GM21515 (cell line): ENCODE measurements at regions not wholly inside any gene's neighbourhood (a gene's known extent, or its start where the extent isn't known, plus 50 kb on each side); places are given as distances from the start of the nearest gene placed in this dataset.

Source experiments
- ATAC-seq: cut with Tn5 transposase; IDR thresholded peaks from one replicate; pipeline ENCODE4 v1.9.1; 2021; ENCODE audit not compliant: unreplicated experiment

DNA sequence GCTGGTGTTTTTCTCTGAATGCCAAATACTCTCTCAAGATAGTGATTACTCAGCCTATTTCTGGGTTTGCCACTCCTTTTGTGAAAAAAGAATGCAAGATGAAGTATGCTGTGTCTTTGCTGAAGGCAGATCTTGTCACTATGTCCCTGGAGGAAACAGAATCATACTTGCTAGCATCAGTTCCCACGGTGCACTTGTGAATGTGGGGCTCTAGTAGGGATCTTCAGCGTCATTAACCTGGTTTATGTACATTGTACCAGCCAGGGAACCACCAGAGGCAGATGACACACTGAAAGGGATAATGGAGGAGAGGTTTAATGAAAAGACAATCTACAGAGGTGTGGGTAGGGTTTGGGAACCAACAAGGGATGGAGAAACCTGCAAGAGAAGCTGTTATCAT, 131.0 kb upstream of the CXCR4 start:
- no peak for ATAC-seq

DNA sequence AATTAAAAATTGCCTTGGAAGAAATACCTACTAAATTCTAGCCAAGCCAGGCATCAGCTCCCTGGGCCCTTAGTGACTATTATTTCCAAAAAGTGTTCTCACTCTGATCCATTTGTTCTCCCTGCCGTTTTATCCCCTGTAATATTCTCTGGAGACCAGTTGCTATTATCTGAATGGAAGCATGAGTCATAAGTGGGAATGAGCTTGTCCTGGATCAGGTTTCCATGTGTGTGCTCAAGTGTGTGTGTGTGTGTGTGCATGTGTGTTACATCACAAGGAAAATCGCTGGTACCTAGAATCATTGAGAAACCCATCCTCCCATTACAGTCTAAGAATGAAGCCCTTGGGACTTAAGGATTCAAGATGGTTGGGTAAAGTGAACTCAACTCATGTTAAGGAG, 130.3 kb upstream of the CXCR4 start:
- ATAC-seq: no peak

DNA sequence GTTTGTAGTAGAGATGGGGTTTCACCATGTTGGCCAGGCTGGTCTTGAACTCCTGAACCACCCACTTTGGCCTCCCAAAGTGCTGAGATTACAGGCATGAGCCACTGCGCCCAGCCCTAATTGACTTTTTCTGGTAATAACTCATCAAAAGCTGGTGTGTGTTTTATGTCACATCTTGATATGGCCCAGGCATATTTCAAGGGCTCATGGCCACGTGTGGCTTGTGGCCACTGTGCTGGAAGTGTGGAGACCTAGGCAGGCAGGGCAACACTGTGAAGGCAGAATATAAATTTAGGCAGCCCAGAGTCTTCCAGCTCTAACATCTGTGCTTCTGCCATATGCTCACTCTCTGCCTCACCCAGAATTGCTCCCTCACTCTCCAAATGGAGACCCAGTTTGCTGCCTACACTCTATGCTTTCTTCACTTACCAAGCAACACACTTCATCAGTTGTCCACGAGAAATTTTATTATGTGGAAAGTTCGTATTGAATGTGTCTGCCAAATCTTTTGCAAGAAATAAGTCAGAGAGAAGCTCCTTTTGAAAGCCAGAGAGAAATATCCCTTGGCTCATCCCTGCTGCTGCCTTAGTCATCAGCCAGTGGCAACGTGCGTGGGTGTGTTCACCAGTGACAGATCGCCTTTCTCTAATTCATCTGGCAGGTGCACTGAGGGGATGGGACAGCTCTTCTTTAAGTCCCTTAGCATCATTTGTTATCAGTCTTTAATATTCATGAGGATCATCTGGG, 129.4 kb upstream of the CXCR4 start:
- no peak for ATAC-seq

- peak; percentile 72 for ATAC-seq
Measured at GRCh38 chr2:136246086-136246669, 128.2 kb upstream of the CXCR4 start.

GRCh38 chr2:136245211-136245610, 127.3 kb upstream of the CXCR4 start:
- no peak for ATAC-seq

- no peak for ATAC-seq
Measured at GRCh38 chr2:136244536-136244885, 126.6 kb upstream of the CXCR4 start.

DNA sequence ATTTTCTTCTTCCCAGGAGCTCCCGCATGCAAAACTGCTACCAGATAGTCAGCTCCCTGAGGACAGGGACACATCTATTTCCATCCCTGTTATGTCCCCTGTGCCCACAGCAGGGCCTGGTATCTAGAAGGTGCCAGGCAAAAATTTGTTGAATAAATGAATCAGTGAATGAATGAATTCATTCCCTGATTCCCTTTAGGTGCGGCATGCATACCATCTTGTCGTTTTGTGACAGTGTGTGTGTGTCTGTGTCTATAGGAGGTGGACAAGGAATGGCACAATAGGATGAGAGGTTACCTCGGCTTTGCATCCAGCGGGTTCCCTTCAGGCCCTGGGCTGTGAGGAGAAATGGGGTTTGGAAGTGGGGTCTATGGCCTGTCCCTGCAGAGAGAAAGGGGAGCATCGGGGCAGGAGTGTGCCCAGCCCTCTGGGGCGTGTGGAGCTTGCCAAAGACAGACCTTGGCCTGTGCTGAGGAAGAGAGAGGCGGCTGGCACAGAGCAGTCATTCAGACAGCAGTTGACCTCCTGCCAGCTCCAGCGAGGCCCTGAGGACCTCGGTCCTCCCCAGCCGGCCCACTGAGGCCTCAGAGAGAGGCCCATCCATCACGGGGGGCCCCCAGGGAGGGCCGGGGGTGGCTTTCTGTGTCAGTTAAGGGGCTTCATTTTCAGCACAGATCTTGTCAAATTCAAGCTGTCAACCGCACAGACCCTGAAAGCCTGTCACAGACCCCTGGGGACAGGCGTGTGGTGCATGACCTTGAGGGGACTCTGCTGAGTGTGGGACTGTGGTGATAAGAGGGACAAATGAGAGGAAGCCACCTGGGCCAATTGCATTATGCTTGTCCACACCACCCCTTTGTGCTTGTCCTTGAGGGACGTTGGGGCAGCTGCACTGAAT, 125.9 kb upstream of the CXCR4 start:
- no peak for ATAC-seq

- ATAC-seq: no peak
Measured at GRCh38 chr2:136242687-136243277, 124.8 kb upstream of the CXCR4 start.

DNA sequence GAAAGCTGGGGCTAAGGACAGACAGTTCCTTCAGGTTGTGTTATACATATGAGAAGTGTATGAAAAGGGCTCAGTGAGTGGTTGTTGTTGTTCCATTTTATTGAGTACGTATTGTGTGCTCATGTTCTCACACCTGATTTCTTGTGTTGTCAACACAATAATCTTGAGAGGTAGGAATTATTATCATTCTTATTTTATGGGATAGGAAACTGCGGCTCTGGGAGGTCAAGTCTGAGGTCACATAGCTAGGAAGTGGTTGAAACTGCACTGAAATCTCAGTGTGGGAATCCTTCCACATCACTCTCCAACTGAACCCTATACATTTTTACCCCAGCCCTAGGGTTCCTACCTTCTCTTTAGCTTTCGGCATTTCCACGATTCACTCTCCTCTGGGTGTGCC, 124.2 kb upstream of the CXCR4 start:
- ATAC-seq: no peak

- ATAC-seq: no peak
Measured at GRCh38 chr2:136239079-136239685, 121.2 kb upstream of the CXCR4 start.

DNA sequence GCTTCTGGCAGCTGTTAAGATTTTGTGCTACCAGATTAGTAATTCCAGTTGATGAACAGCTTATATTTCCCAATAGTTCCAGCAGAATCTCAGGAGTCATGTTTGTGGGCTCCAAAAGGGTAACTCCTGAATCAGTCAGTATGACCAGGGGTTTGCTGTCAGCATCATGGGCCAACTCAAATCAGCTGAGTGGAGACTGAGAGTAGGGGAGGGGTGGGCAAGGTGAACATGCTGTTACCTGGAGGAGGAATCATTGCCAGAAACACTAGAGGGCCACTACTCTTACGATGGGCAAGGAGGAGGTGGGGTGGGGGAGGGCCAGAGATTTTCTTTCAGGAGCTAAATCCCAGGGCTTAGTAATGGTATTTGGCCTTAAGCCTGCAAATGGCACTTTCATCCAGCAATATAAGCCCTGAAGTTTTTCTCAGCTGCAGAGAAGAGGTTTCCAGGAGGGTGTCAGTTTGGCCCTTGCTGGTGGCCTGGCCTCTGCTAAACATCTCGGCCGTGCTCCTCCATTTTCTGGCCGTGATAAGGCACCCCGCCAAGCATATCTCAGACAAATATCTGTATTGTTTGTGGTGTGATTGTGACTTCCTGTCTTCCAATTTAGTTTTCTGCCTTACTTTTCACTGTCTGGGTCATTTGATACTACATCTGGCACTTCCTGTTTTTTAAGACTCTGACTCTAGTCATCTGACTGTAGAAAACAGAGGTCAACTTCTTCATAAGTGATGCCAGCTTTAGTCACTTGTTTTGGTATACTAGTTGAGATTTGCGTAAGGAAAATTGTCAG, 120.5 kb upstream of the CXCR4 start:
- ATAC-seq: peak; percentile 81

DNA sequence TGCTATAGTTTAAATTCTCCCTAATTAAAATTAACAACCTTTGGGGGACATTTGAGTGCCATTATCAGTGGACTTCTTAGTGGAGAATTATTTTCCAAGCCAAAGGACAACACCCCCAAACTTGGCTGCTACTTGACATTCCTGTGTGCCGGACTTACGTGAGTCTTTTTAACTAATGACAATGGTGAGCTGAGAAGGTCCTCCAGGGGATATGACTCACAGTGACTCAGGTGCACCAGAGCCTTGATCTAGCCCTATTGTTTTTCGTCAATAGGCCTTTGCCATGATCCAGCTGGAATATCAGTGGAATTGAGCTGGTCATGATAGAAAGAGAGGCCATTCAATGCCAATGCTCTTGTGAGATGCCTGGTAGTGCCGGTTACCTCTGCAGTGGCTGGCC, 118.1 kb upstream of the CXCR4 start:
- ATAC-seq: no peak

- no peak for ATAC-seq
Measured at GRCh38 chr2:136235546-136235945, 117.6 kb upstream of the CXCR4 start.

DNA sequence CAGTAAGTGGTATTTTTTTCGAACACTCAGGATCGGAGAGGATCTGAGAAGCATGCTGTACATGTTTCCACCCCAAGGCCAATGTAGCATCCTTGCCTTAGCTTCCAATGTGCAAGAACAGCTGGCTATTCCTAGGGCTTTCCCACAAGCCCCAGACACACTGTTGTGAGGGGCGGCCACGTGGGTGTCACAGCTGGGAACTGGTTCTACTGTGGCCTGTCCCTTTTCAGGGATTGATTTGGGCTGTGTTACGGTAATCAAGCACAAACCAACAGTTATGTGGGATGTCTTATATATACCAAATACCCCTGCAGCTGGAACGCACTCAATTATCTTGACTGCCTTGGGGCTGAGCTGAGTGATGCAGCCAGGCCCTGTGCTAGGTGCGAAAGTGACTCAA, 116.3 kb upstream of the CXCR4 start:
- ATAC-seq: no peak

DNA sequence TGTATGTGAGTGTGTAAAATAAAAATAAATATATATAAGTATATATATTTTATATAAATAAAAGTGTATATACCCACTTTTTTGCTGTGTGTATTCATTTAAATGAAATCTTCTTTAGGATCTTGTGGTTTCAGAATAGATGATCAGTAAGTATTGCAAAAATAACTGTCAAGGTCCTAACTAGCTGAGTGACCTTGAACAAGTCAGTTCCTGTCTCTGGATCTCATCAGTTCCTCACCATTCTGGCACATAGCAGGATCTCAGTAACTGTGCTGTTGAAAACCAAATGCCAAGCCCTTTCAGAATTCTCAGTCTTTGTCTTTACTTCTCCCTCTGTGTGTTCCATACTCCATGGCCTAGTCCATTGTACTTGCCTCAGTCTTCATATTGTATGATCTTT, 115.3 kb upstream of the CXCR4 start:
- no peak for ATAC-seq

GRCh38 chr2:136232456-136233172, 114.7 kb upstream of the CXCR4 start:
- ATAC-seq: no peak

- ATAC-seq: no peak
Measured at GRCh38 chr2:136230464-136230863, 112.5 kb upstream of the CXCR4 start.

DNA sequence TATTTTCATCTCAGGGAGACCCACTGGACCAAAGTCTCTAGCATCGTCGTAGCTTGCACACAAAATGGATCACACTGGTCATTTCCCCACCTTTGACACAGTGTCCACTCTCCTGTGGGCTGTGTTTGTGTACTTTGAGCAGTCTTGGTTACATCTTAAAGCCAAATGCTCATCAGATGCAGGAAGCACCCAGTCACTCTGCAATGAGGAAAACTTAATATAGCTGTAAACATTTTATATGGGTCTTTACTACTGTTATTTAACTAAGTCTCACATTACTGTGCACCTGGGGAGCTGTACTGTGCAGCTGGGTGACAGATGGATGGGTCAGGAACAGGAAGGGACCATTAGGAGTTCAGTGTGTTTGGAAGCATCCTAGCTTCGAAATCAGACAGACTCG, 109.0 kb upstream of the CXCR4 start:
- ATAC-seq: no peak

GRCh38 chr2:136225950-136226835, 108.2 kb upstream of the CXCR4 start:
- peak; percentile 61 for ATAC-seq
